Astrocyte of the hippocampus (primary cell): ENCODE measurements at regions not wholly inside any gene's neighbourhood (a gene's known extent, or its start where the extent isn't known, plus 50 kb on each side); places are given as distances from the start of the nearest gene placed in this dataset.
"Not testable (repeated sequence)": the region's sequence is repeated elsewhere in the genome, so short reads cannot be mapped to it uniquely, and the experiment has no call there.

Experiments used
- DNase-seq: peaks from one replicate; pipeline ENCODE4 v3.0.0; 2011; ENCODE audit warnings: low read depth, low spot score

DNA sequence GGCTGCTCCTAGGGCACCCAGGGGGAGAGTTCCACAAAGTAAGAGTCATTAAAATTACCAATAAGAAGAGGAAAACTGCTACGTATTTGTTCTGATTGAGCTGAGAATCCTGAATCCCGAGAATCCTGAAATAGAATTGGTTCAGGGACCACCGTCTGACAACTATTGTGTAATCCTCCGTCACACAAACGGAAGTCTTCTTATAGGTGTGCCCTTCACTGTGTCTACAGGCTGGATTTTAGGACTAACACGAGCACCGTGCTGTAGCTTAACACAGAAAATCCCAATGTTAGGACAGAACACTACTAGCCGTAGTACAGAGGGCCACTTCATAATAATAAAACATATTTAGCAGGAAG, 50.6 kb upstream of the RNF182 start:
- DNase-seq = no peak

- DNase-seq = peak; percentile 64
Observed at GRCh38 chr6:13873288-13874190, 51.2 kb upstream of the RNF182 start.

- DNase-seq = no peak
Observed at GRCh38 chr6:13872681-13873080, 52.1 kb upstream of the RNF182 start.

DNA sequence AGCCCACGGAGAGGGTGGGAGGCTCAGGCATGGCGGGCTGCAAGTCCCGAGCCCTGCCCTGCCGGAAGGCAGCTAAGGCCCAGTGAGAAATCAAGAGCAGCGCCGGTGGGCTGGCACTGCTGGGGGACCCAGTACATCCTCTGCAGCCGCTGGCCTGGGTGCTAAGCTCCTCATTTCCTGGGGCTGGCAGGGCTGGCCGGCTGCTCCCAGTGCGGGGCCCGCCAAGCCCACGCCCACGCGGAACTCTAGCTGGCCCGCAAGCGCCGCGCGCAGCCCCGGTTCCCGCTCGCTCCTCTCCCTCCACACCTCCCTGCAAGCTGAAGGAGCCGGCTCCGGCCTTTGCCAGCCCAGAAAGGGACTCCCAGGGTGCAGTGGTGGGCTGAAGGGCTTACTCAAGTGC, 52.7 kb upstream of the RNF182 start:
- not testable (repeated sequence) for DNase-seq

- DNase-seq = no peak
Observed at GRCh38 chr6:13870214-13870830, 54.4 kb upstream of the RNF182 start.

DNA sequence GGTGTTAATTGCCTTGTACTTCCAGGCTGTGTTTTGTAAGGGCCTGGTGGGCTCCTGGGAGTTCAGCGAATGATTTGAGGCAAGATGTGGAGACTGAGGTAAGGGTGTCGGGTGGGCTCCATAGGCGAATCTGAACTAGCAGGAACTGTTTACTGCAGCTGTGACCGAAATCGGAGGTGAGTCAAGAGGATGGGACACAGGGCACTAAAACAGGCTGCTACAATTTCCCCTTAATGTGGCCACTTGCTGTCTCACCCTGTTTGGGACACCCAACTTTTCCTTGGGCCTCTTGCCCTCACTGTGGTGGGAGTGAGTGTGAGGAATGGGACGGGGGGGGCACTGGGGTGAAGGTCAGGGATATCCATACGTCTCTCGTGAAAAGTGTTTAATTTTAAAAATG, 53.9 kb upstream of the MCUR1 start:
- no peak for DNase-seq

DNA sequence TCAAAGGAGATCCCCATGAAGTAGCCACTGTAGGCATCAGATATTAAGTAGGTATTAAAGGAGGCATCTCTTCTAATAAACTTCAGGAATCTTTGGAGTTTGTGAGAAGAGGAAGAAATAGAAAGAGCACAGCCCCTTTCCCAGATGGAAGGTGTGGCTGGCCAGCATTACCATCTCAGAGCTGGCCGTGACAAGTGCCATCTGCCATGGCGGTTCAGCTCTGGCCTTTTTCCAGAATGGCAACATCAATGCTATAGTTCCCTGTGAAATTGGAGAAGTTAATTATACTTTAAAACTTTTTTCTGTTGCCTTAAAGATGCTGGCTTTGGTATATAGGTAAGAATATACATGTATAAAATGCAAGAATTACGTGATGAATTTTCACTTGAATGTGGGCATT, 51.9 kb upstream of the MCUR1 start:
- no peak for DNase-seq

- DNase-seq = no peak
Observed at GRCh38 chr6:13865141-13865540, 50.8 kb upstream of the MCUR1 start.

GRCh38 chr6:13864669-13865068, 50.3 kb upstream of the MCUR1 start:
- DNase-seq = not testable (repeated sequence)
